Fibroblast of villous mesenchyme (primary cell): ENCODE measurements at regions not wholly inside any gene's neighbourhood (a gene's known extent, or its start where the extent isn't known, plus 50 kb on each side); places are given as distances from the start of the nearest gene placed in this dataset.

ENCODE experiments used
- DNase-seq: peaks from one replicate; pipeline ENCODE4 v3.0.0-alpha.2; 2010; ENCODE audit warnings: low read depth
- H3K4me3 ChIP-seq: 2 replicates; pipeline ENCODE4 v1.5.1; 2011; ENCODE audit warnings: low read depth, mild to moderate bottlenecking, low read length
- TF ChIP-seq, protein P1 (sequence below): IDR thresholded peaks from 2 replicates; pipeline ENCODE4 v1.5.1; 2012; ENCODE audit warnings: low read depth, mild to moderate bottlenecking, low read length; ENCODE audit not compliant: insufficient read depth

DNA sequence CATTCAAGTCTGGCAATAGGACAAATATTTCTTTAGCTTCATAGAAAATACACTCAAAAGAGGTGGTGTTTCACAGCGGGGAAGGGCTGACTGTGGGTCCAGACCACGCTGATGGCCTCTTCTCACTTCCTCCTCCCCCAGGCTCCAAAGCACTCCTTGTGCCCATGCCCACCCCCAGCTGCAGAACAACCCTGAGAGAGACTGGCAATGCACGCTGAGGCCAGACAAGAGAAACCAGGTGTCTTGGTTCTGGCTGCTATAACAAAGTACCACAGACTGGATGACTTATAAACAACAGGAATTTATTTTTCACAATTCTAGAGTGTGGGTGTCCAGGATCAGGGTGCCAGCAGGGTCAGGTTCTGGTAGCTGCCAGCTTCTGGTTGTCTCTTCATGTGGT, 386.1 kb downstream of the FBXW7 start:
- no peak overlapping the region for H3K4me3 ChIP-seq
- DNase-seq, result no peak
- TF ChIP-seq, protein P1, sequence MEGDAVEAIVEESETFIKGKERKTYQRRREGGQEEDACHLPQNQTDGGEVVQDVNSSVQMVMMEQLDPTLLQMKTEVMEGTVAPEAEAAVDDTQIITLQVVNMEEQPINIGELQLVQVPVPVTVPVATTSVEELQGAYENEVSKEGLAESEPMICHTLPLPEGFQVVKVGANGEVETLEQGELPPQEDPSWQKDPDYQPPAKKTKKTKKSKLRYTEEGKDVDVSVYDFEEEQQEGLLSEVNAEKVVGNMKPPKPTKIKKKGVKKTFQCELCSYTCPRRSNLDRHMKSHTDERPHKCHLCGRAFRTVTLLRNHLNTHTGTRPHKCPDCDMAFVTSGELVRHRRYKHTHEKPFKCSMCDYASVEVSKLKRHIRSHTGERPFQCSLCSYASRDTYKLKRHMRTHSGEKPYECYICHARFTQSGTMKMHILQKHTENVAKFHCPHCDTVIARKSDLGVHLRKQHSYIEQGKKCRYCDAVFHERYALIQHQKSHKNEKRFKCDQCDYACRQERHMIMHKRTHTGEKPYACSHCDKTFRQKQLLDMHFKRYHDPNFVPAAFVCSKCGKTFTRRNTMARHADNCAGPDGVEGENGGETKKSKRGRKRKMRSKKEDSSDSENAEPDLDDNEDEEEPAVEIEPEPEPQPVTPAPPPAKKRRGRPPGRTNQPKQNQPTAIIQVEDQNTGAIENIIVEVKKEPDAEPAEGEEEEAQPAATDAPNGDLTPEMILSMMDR, result no peak

DNA sequence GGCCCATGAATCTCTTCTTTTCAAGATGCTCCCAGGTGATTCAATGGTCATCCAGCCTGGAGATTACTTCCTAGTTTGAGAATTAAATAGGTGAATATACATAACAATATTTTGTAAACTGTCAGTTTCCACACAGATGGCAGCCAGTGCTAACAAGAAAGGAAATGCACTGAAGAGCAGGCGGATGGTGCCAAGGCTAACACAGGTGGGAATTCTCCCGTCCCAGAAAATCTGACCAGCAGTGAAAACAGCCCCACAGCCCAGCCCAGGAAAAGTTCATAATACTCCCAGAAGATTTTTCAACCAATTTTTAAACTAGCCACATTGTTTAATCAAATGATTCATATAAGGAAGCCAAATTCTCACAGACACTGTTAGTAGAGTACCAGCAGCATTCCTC, 387.2 kb upstream of the GATB start:
- H3K4me3 ChIP-seq, result no peak overlapping the region
- TF ChIP-seq, protein P1, result no peak
- DNase-seq, result no peak

DNA sequence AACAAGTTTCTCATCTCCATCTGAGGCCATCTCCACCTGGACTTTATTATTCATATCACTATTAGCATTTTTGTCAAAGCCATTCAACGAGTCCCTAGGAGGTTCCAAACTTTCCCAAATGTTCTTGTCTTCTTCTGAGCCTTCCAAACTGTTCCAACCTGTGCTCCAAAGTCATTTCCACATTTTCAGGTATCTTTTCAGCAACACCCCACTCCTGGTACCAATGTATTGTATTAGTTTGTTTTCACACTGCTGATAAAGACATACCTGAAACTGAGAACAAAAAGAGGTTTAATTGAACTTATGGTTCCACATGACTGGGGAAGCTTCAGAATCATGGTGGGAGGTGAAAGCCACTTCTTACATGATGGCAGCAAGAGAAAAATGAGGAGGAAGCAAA, 385.4 kb upstream of the GATB start:
- H3K4me3 ChIP-seq, result no peak overlapping the region
- TF ChIP-seq, protein P1, result no peak
- no peak for DNase-seq

DNA sequence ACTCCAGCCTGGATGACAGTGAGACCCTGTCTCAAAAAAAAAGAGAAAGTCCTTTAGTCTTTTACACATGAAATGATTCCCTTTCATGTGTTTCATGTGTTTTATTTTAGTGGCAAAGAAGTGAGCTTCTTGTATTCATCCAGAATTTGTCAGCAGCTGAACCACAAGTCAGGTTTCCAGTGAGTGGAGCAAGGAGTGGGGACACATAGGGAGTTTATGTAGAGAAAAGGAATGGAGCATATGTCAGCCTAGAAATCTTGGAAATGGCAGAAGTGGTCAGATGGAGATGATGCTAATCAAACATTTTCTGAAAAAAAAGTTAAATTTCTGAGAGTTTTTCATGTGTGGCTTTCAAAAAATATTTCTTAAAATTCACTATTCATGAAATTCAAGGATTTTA, 383.0 kb upstream of the GATB start:
- no peak for DNase-seq
- no peak overlapping the region for H3K4me3 ChIP-seq
- TF ChIP-seq, protein P1, result no peak

DNA sequence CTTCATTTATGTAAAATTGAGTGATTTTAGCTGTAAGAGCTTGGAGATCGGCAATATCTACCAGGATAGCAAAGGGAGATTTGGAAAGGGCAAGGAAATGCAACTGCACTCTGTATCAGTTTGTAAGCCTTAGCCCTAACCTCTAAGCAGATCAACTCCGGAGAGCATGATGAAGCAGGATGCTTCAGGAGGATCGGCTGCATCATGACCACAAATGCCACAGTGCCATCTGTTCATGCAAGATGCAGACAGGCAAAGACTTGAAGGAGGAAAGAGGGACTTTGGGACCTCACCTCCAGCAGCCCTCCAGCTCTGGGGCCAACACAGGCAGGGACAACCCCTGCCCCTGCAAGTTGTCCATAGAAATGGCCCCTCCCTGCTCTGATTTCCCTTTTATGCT, 377.6 kb upstream of the GATB start:
- H3K4me3 ChIP-seq, result no peak overlapping the region
- TF ChIP-seq, protein P1, result no peak
- DNase-seq, result no peak

DNA sequence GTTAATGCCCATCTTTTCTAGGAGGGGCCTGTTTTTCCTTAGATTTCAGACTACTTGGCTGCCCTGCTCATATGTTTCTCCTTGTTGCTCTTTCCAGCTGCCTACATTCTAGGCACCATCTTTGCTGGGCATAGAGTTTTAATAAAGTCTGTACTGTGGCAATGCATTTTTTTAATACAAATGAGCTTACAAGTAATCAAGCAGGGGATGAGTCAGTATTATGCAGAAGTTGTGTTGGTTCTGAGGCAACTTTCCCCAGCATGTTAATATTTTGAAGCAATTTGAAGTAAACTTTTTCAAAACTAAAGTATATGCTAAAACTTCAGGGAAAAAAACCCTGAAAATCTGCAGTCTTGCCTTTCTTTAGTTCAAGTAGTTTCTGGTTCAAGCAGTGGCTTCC, 372.0 kb upstream of the GATB start:
- H3K4me3 ChIP-seq, result no peak overlapping the region
- no peak for DNase-seq
- TF ChIP-seq, protein P1, result no peak

DNA sequence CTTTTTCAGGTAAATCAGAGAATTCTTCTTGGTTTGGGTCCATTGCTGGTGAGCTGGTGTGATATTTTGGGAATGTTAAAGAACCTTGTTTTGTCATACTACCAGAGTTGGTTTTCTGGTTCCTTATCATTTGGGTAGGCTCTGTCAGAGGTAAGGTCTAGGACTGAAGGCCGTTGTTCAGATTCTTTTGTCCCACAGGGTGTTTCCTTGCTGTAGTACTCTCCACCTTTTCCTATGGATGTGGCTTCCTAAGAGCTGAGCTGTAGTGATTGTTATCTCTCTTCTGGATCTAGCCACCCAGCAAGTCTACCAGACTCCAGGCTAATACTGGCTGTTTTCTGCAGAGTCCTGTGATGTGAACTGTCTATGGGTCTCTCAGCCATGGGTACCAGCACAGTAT, 367.5 kb upstream of the GATB start:
- TF ChIP-seq, protein P1, result no peak
- no peak overlapping the region for H3K4me3 ChIP-seq
- DNase-seq, result no peak
